CD4-positive, alpha-beta T cell treated with Interleukin-4 for 4 hours (primary cell): ENCODE measurements at regions not wholly inside any gene's neighbourhood (a gene's known extent, or its start where the extent isn't known, plus 50 kb on each side); places are given as distances from the start of the nearest gene placed in this dataset.

Source experiments
- DNase-seq: peaks from one replicate; pipeline ENCODE4 v3.0.0-alpha.2; 2020

DNA sequence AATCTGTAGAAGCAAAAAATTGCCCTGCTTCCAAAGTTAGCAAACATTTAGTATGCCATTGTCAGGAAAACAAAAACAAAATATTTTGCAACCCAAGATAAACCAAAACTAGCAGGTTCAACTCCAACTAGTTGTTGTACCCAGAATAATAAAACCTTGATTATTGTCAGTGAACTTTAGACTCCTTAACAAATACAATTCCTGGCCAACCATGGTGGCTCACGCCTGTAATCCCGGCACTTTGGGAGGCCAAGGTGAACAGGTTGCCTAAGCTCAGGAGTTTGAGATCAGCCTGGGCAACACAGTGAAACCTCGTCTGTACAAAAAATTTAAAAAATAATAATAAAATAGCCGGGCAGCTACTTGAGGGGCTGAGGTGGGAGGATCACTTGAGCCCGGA, 53.6 kb upstream of the EPCAM start:
- no peak for DNase-seq

DNA sequence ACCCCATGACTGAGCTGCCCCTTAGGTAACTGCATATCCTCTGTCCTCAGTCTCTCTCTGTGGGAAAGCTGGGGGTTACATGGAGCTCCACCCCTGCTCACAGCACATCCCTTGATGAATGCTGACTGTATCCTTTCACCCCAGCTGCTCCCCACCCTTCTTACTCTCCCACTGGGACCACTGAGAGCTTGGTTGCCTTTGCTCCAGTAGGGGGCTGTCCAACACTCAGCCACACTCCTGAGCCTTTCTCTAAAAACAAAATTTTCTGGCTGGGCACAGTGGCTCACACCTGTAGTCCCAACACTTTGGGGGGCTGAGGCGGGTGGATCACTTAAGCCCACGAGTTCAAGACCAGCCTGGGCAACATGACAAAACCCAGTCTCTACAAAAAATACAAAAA, 55.4 kb upstream of the EPCAM start:
- no peak for DNase-seq

DNA sequence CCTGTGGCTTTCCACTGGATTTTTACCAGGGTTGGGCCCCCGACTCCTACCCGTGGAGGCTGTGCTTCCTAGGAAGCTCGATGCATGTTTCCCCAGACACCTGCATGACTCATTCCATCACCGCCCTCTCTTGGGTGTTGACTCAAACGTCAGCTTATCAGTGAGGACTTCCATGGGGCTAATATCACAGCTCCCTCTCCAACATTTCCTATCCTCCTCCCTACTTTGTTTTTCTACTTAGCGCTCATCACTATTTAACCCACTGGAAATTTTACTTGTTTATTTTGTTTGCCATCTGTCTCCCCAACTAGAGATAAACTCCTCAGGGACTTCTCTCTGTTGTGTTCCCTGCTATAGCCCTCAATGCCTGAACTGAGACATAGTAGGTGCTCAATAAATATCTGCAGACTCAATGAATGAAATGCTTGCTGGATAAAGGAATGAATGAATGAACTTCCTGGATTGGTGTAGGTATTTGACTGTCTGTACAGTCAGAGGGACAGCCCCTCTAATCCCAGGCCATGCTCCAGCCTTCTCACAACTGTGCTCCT, 55.9 kb upstream of the EPCAM start:
- DNase-seq = no peak

DNA sequence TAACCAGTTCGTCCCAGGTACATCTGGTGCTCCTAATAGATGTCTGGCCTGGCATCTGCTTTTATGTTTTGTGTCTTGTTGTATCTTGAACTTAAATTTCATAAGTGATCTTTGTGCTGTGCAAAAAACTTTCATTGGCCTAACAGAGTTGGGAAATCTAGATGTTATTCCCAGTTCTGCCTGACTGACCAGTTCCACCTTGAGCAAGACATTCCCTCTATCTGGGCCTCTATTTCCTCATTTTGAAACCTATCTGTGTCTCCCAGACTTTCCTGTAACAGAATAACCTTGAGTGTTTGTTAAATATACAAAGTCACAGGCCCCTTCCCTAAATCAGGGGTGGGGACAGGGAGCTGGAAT, 56.6 kb upstream of the EPCAM start:
- DNase-seq = no peak

DNA sequence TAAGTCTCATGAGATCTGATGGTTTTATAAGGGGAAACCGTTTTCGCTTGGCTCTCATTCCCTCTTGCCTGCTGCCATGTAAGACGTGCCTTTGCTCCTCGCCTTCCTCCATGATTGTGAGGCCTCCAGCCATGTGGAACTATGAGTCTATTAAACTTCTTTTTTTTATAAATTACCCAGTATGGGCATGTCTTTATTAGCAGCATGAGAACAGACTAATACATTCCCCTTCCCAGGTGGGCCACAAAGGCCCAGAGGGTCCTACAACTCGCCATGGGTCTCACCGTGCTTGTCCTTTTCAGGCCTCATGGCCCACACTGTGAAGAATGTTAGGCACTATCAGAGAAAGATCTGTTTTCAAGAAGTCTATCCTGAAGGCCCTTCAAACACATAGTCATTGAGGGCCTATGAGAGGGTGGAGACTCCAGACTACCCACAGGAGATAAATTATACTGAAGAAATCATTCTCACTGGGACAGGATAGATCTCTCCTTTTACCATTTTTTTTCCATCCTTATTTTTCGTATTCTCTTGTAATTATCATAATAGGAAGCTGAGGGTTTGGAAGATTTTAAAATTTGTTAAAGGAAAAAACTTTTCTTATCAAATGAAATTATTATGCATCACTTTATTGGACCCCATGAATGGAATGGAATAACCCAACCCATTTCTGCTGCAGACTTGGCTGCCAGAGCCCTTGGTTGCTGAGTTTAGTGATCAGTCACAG, 57.2 kb upstream of the EPCAM start:
- no peak for DNase-seq

DNA sequence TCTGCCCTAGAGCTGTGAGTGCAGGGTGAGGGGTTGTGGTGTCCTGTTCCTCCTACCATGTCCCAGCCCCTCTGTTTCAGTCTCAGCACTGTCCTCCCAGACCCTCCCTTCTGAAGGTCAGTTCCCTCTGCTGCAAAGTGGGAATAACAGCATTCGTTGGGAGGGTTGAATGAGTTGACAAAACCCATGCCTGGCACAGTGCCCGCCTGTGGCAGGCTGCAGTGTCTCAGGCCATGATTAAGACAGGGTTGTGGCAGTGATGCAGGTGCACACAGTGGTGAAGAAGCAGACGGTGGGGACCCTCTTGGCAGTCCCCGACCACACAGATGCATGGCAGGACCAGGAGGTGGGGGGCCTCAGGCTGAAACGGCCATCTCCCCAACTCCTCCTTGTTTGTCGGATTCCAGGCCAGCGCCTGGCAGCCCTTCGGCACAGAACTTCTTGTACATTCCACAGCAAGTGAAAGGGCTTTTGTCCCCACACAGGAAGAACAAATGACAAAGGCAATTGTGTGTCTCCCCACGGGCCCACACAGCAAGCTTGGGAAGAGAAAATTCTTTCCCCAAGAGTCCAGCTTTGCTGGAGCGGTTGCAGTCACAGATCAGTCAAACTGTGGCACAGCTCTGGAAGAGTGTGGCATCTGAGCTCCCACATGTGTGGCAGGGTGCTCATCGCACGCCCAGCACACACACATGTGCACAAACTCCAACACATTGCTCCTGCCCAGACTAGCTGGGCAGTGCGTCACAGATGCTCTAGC, 58.1 kb upstream of the EPCAM start:
- no peak for DNase-seq

DNA sequence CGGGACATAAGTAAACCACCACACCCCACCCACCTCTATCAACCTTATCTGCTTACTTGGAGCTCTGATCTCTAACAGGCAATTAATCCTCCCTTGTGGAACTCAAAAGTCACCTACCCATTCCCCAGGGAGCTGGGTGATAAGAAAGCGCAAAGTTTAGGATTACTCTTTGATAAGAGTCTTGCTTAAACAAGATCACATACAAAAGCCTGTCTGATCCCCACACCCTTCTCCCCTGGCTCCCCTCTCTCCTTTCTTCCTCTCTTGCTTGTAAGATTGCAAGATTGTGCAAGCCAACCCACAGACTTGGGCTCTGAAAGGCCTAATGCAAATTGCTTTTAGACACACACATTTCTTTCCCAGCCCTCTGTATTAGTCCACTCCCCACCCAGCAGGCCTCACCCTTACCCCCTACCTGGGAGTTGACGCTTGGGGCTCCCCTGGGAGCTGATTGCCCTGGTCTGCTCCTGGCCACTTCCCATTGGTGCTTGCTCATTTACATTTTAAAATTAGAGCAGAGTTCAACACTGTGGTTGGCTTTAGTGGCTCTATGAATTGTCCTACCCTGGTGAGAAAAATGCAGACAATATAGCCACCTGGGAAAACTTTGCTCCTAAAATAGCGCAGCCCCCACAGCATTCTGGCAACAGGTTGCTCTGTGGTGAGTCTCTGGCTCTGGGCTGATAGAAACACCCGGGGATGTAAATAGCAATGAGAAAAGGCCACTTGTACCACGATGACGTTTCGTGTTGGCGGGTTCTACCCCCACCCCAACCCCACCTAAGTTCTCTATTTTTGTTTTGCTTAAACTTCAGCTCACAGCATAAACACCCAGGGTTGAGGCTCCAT, 58.9 kb upstream of the EPCAM start:
- no peak for DNase-seq

DNA sequence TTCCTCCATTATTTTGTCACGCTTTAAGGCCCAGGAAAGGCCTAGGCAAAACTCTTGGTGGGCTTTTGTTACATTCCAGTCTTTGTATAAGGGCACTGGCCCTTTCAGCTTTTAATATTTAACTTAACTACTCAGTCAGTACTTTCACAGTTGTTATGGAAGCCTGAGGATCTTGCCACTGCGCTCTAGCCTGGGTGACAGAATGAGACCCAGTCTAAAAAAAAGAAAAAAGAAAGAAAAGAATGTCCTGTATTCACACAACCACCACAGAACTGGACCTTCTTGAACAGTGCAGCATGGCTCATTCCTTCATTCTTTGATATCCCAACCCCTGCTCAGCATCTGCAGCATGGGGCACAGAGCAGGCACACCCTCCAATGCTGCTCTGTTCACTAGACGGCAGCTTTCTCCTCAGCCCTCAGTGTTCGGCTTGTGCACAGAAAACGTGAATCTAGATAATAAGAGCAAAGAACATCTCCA, 59.6 kb upstream of the EPCAM start:
- no peak for DNase-seq

DNA sequence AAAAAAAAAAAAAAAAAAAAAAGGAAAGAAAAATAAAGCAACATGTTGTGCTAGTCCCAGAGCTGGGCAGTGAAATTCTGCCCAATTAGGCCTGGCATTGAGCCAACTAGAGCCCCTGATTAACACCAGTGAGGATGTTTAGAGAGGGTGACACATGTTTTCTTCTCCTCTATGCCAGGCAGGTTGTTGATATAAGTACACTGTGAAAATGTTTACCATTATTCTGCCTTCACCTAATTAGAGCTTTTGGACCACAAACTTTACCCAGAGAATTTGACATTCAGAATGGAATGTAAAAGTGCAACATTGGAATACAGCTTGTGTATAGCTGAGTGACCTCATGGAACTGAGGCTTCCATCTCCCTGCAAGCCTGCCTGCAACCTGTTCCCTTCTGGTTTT, 62.0 kb upstream of the EPCAM start:
- DNase-seq = no peak

DNA sequence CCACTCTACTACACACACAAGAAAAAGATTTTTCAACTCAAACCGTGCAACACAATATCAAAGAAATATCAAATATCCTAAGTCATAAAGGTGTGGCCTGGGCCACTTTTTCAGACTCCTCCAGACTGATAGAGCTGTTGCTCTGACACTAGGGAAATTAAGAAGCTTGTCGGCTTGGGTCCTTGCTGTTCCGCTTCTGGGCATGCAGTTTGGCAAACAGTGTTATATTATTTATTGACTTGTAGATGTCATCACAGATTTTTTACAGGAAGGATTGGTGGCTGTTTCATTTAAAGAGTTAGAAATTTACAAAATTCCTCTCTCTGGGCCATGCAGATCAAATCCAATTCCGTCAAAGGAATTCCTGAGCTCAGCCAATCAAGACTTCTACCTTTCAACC, 64.5 kb upstream of the EPCAM start:
- DNase-seq = no peak

DNA sequence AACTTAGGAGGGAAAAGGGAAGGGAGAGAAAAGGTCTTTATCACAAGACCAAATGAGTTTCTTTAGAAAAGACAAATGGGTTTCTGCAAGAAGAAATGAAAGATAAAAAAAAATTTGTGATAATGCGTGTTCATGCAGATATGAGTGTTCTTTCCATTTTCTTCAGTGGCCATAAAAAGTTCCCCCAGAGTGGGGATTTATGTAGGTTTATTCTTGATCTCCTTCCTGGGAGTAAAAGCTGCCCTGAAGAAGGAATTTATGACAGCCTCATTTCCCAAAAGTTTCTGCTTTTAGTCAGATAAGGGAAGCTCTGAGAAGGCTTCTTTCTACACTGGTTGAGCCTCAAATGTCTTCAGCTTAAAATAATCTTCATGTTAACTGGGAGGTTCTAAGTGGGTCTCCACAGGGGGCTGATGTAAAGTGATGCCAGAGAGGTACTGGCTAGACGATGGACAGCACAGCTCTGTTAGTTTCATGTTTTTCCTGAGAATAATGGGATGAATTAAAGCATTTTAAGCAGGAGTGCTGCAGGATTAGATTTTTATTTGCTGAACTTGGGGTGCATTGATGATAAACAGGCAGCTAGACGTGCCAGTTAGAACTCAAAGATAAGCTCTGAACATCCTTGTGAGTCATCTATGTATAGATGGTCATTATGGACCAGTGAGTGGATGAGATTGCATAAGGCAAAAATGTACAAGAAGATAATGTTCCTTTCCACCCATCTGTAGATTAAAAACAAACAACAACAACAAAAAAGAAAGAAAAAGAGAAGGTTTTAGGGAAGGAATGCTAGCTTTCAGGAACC, 65.6 kb upstream of the EPCAM start:
- no peak for DNase-seq

DNA sequence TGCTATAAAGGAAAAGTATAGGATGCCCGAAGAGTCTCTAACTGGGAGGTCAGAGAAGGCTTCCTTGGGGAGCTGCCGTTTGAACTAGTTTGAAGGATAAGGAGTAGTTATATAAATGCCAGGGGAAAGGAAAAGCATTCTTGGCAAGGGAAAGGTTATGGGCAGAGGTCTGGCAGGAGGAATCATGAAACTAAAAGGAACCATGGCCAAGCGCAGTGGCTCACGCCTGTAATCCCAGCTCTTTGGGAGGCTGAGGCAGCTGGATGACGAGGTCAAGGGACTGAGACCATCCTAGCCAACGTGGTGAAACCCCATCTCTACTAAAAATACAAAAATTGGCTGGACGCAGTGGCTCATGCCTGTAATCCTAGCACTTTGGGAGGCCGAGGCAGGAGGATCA, 66.8 kb upstream of the EPCAM start:
- DNase-seq = no peak

DNA sequence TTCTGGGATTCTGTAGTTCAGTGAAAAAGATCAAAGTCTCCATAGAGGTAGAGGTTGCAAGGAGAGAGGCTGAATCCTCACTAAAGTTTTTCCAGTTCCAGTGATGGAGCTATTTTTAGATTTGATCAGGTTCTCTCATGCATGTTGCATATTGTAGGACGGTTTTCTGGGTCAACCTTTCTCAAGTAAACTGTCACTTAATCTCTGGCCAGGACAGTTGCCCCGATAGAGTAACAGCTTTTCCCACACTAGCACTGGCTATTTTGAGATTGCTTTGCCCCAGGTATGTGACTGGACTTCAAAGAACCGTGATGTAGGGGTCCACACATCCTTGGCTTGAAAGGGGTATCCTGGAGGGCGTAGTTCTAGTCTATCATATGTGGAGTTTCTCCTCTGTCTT, 67.4 kb upstream of the EPCAM start:
- DNase-seq = no peak

DNA sequence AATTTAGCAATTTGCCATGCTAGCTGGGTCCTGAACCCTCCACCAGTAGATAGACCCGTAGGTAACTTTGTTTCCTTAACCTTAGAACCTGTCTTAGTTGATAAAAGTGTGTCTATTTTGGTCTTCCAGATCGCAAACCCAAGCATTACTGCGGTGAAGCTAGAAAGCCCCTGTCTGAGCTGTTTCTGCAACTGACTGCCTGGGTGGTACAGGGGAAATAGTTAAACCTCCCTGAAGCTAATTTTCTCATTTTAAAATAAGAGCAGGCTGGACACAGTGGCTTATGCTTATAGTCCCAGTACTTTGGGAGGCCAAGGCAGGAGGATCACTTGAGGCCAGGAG, 67.9 kb upstream of the EPCAM start:
- no peak for DNase-seq

DNA sequence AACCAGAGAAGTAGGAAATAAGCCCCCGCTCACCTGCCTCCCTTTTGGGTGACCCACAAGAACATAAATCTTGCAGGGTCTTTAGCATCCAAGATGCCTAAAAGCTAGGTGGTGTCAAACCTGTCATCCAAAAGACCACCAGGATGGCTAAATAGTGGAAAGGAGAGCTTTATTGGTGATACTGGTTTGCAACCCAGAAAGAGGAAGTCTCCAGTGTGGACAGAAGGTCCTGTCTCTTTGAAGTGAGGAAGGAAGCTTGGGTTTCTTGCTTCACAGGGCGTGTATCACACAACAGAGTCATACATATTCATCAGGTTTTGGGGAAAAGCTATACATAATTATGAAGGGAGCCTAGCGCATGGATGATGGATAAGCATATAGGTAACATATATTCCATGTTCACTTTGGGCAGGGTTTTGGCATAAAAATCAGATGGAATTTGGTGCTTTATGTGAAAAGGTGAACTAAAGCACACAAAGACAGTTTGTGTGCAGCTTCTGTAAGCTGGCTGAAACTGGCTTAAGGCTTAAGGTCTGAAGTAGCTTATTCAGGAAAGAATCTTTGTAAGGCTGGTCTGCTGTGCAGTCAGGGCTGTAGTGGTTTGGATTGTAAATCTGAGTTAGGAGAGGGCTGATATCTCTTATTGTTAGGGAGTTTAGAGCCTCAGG, 68.4 kb upstream of the EPCAM start:
- DNase-seq = peak; percentile 10

DNA sequence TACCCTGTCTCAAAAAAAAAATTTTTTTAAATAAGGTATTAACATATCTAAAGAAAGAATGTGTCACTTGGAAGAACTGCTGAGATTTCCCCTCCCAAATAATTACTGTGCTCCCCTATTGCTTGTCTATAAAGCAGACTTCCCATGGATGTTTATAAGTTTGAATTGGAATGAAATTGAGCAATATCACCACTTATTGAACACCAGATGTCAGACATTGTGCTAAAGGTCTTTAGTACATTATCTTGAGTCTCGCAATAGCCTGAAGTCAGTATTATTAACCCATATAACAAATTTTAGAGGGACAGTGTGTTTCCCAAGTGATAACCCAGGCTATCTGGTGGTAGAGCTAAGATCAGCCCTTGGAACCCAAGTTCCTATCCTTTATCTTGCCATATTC, 69.0 kb upstream of the EPCAM start:
- no peak for DNase-seq

DNA sequence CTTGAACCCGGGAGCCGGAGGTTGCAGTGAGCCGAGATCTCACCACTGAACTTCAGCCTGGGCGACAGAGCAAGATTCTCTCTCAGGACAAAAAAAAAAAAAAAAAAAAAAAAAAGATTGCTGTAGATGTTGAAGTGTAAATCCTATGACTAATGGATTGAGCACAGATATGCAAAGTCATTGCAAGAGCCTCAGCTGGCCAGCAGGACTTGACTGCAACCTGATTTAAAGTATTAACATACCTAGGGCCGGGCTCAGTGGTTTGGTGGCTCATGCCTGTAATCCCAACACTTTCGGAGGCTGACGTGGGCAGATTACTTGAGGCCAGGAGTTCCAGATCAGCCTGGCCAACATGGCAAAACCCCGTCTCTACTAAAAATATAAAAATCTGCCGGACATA, 69.6 kb upstream of the EPCAM start:
- no peak for DNase-seq

DNA sequence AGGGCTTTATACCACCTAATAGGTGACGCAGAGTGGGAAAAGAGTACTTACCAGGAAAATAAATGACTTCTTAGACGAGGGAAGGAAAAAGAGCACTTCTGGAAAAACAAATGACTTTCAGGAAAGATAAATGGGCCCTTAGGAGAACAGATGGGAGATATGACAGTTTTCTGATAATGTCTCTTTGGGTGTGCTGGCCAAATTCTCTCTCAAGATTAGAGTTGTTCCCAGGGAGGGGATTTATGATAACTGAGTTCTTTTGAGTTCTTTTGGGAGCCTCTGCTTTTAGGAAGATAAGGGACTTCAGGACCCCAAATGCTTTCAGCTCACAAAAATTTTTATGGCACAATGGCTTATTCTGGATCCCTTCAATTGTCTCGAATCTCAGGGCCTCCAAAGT, 70.3 kb upstream of the EPCAM start:
- DNase-seq = no peak

DNA sequence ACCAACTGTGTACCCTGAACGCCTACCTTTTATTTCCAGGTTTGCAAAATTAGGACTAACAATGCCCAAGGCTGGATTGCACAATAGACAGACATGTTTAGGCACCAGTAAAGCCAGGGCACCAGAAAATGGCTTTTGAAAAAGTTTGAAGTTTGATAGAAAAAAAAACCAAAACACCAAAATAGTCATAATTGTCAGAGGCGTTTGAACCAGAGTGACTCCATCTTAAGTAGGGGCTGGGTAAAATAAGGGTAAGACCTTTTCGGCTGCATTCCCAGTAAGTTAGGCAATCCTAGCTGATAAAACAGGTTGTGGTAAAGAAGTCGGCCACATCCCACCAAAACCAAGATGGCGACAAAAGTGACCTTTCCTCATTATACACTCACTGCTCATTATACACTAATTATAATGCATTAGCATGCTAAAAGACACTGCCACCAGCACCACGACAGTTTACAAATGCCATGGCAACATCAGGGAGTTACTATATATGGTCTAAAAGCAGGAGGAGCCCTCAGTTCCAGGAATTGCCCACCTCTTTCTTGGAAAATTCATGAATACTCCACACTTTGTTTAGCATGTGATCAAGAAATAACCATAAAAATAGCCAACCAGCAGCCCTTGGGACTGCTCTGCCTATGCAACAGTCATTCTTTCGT, 71.2 kb upstream of the EPCAM start:
- DNase-seq = no peak

DNA sequence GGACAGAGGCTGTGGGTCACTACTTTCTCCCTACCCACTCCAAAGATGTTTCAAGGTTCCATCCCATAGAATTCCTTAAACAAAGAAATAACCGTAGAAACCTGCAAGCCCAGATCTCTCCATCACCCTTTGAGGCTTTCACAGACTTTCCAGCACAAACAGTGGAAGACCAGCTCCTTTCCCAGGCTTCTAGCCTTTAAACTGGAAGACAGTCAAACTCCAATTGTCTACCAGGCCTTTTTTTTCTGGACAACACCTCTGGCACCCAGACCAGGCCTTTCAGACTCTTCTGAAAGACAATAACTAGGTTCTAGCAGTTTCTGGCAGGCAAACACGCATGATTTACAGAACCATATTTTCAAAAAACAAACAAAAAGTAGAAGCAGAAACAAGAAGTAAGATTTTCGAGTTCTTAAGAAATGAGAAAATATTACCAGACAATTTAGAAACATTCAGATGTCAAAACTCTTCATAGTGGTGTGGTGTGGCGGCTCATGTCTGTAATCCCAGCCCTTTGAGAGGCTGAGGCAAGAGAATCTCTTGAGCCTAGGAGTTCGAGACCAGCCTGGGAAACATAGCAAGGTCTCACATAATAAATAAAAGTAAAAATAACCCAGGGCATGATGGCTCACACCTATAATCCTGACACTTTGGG, 73.0 kb upstream of the EPCAM start:
- no peak for DNase-seq
